HG03064 (cell line): ENCODE measurements at regions not wholly inside any gene's neighbourhood (a gene's known extent, or its start where the extent isn't known, plus 50 kb on each side); places are given as distances from the start of the nearest gene placed in this dataset.
"Not testable (repeated sequence)": the region's sequence is repeated elsewhere in the genome, so short reads cannot be mapped to it uniquely, and the experiment has no call there.

Experiments used
- ATAC-seq: cut with Tn5 transposase; IDR thresholded peaks from one replicate; pipeline ENCODE4 v1.9.1; 2021; ENCODE audit warnings: low read depth; ENCODE audit not compliant: unreplicated experiment

GRCh38 chr2:52431352-52431760 lies 1336.2 kb upstream of the CHAC2 start:
- ATAC-seq = no peak

- ATAC-seq = no peak
Observed at GRCh38 chr2:52429740-52430139, 1337.9 kb upstream of the CHAC2 start.

GRCh38 chr2:52429171-52429570 lies 1338.4 kb upstream of the CHAC2 start:
- no peak for ATAC-seq

GRCh38 chr2:52428224-52428623 lies 1339.4 kb upstream of the CHAC2 start:
- no peak for ATAC-seq

GRCh38 chr2:52423655-52424054 lies 1343.9 kb upstream of the CHAC2 start:
- no peak for ATAC-seq

- no peak for ATAC-seq
Observed at GRCh38 chr2:52423111-52423510, 1344.5 kb upstream of the CHAC2 start.

- no peak for ATAC-seq
Observed at GRCh38 chr2:52416340-52416739, 1351.3 kb upstream of the CHAC2 start.

- no peak for ATAC-seq
Observed at GRCh38 chr2:52414561-52415295, 1352.9 kb upstream of the CHAC2 start.

GRCh38 chr2:52409308-52410118 lies 1358.1 kb upstream of the CHAC2 start:
- ATAC-seq = not testable (repeated sequence)

GRCh38 chr2:52405980-52406379 lies 1361.6 kb upstream of the CHAC2 start:
- no peak for ATAC-seq

- no peak for ATAC-seq
Observed at GRCh38 chr2:52404866-52405265, 1362.7 kb upstream of the CHAC2 start.

GRCh38 chr2:52404046-52404445 lies 1363.6 kb upstream of the CHAC2 start:
- ATAC-seq = no peak

GRCh38 chr2:52402128-52402527 lies 1365.5 kb upstream of the CHAC2 start:
- ATAC-seq = no peak

- ATAC-seq = no peak
Observed at GRCh38 chr2:52396836-52397235, 1364.9 kb upstream of the NRXN1 start.

GRCh38 chr2:52395912-52396311 lies 1364.0 kb upstream of the NRXN1 start:
- no peak for ATAC-seq

GRCh38 chr2:52391621-52392020 lies 1359.7 kb upstream of the NRXN1 start:
- ATAC-seq = no peak

- no peak for ATAC-seq
Observed at GRCh38 chr2:52390651-52391050, 1358.7 kb upstream of the NRXN1 start.

GRCh38 chr2:52387937-52388590 lies 1356.1 kb upstream of the NRXN1 start:
- no peak for ATAC-seq

GRCh38 chr2:52386433-52387030 lies 1354.6 kb upstream of the NRXN1 start:
- no peak for ATAC-seq

- no peak for ATAC-seq
Observed at GRCh38 chr2:52383541-52383940, 1351.6 kb upstream of the NRXN1 start.

GRCh38 chr2:52369178-52369577 lies 1337.2 kb upstream of the NRXN1 start:
- no peak for ATAC-seq
